IPS DF 19.7 (cell line): ENCODE measurements at regions not wholly inside any gene's neighbourhood (a gene's known extent, or its start where the extent isn't known, plus 50 kb on each side); places are given as distances from the start of the nearest gene placed in this dataset.

Source experiments
- DNase-seq: peaks from one replicate; pipeline ENCODE4 v3.0.0-alpha.2; 2013; ENCODE audit warnings: low read depth, low spot score

- DNase-seq, result no peak
These were observed 233.2 kb downstream of the RPS24 start for GRCh38 chr10:78266741-78267469.

GRCh38 chr10:78267598-78267997 is 233.9 kb downstream of the RPS24 start:
- DNase-seq, result no peak

GRCh38 chr10:78269060-78269459 is 235.4 kb downstream of the RPS24 start:
- DNase-seq, result no peak

GRCh38 chr10:78272329-78272728 is 238.7 kb downstream of the RPS24 start:
- no peak for DNase-seq

GRCh38 chr10:78274491-78274890 is 240.8 kb downstream of the RPS24 start:
- no peak for DNase-seq

- no peak for DNase-seq
These were observed 242.5 kb downstream of the RPS24 start for GRCh38 chr10:78276139-78276538.

- DNase-seq, result no peak
These were observed 243.8 kb downstream of the RPS24 start for GRCh38 chr10:78277314-78278057.

GRCh38 chr10:78278058-78278404 is 244.4 kb downstream of the RPS24 start:
- no peak for DNase-seq

GRCh38 chr10:78279756-78280155 is 246.1 kb downstream of the RPS24 start:
- DNase-seq, result no peak

- no peak for DNase-seq
These were observed 246.9 kb downstream of the RPS24 start for GRCh38 chr10:78280604-78281003.

- DNase-seq, result no peak
These were observed 248.0 kb downstream of the RPS24 start for GRCh38 chr10:78281627-78282026.

GRCh38 chr10:78283069-78283682 is 249.5 kb downstream of the RPS24 start:
- DNase-seq, result no peak

GRCh38 chr10:78284381-78284780 is 250.7 kb downstream of the RPS24 start:
- DNase-seq, result no peak

GRCh38 chr10:78285226-78285625 is 251.6 kb downstream of the RPS24 start:
- DNase-seq, result no peak

- DNase-seq, result no peak
These were observed 252.5 kb downstream of the RPS24 start for GRCh38 chr10:78286186-78286585.

- DNase-seq, result no peak
These were observed 253.0 kb downstream of the RPS24 start for GRCh38 chr10:78286668-78287067.

GRCh38 chr10:78287618-78288017 is 254.0 kb downstream of the RPS24 start:
- no peak for DNase-seq

GRCh38 chr10:78288663-78289062 is 255.0 kb downstream of the RPS24 start:
- DNase-seq, result no peak

GRCh38 chr10:78290131-78290750 is 256.6 kb downstream of the RPS24 start:
- no peak for DNase-seq

- no peak for DNase-seq
These were observed 258.1 kb downstream of the RPS24 start for GRCh38 chr10:78291722-78292121.

- DNase-seq, result no peak
These were observed 258.8 kb downstream of the RPS24 start for GRCh38 chr10:78292250-78292981.
